Right atrium auricular region (tissue), 2 donors: ENCODE measurements at regions not wholly inside any gene's neighbourhood (a gene's known extent, or its start where the extent isn't known, plus 50 kb on each side); places are given as distances from the start of the nearest gene placed in this dataset.

Source experiments
- DNase-seq: peaks from one replicate; pipeline ENCODE4 v3.0.0-alpha.2; 2019; ENCODE audit warnings: low spot score
- H3K27ac ChIP-seq, 2 donors: fragments of 200-600 bp; sonication (generic); 1 replicate in 1 of 2; 2 replicates in 1 of 2; pipeline ENCODE4 v1.5.1; 2016 to 2019
- H3K27me3 ChIP-seq, 2 donors: fragments of 200-600 bp; sonication (generic); one replicate each; pipeline versions ENCODE4 v1.5.1 to v1.6.0; 2017 to 2019
- H3K36me3 ChIP-seq: fragments of 200-600 bp; sonication (generic); one replicate; pipeline ENCODE4 v1.5.1; 2016
- H3K4me1 ChIP-seq, 2 donors: fragments of 200-600 bp; sonication (generic); one replicate each; pipeline versions ENCODE4 v1.5.1 to v1.6.0; 2017 to 2019
- H3K4me3 ChIP-seq, 2 donors: fragments of 200-600 bp; sonication (generic); 1 replicate in 1 of 2; 2 replicates in 1 of 2; pipeline ENCODE4 v1.5.1; 2017 to 2019; ENCODE audit warnings: mild to moderate bottlenecking in 1 of 2, moderate library complexity in 1 of 2
- H3K9me3 ChIP-seq, 2 donors: fragments of 200-600 bp; sonication (generic); one replicate each; pipeline ENCODE4 v1.5.1; 2019
- CTCF ChIP-seq, 2 donors: fragments of 200-600 bp; sonication (generic); IDR thresholded peaks; one replicate each; pipeline ENCODE4 v1.5.1; 2019; ENCODE audit warnings: antibody characterized with exemption in 2 of 2

GRCh38 chr2:67065046-67065445, 332.1 kb upstream of the ETAA1 start:
- DNase-seq, result no peak
- H3K4me3 ChIP-seq, result no peak overlapping the region
- no peak overlapping the region for H3K27ac ChIP-seq
- H3K9me3 ChIP-seq, result no peaks in the 10 kb centered on the region
- no peaks in the 10 kb centered on the region for H3K27me3 ChIP-seq
- no peak for TF ChIP-seq CTCF (IDR thresholded peaks at IDR 0.05)
- H3K36me3 ChIP-seq, result no peaks in the 10 kb centered on the region
- H3K4me1 ChIP-seq, result no peaks in the 10 kb centered on the region

- Histone ChIP-seq H3K9me3 (no peaks in the 10 kb centered on the region), H3K36me3 (no peaks in the 10 kb centered on the region), H3K27me3 (no peaks in the 10 kb centered on the region), H3K27ac (no peak overlapping the region), H3K4me3 (no peak overlapping the region), H3K4me1 (no peaks in the 10 kb centered on the region)
- DNase-seq, result no peak
- TF ChIP-seq CTCF (IDR thresholded peaks at IDR 0.05), result no peak
Observed at GRCh38 chr2:67066782-67067181, 330.4 kb upstream of the ETAA1 start.

- H3K4me1 ChIP-seq, result no peaks in the 10 kb centered on the region
Observed at GRCh38 chr2:67067656-67068055, 329.5 kb upstream of the ETAA1 start.

GRCh38 chr2:67070826-67071225, 326.3 kb upstream of the ETAA1 start:
- H3K36me3 ChIP-seq, result no peaks in the 10 kb centered on the region
- no peak for TF ChIP-seq CTCF (IDR thresholded peaks at IDR 0.05)
- no peak overlapping the region for H3K4me3 ChIP-seq
- H3K4me1 ChIP-seq, result no peaks in the 10 kb centered on the region
- H3K27me3 ChIP-seq, result no peaks in the 10 kb centered on the region
- no peaks in the 10 kb centered on the region for H3K9me3 ChIP-seq
- DNase-seq, result no peak
- H3K27ac ChIP-seq, result no peak overlapping the region

More at GRCh38 chr2:67067656-67068055, 329.5 kb upstream of the ETAA1 start:
- no peak for TF ChIP-seq CTCF (IDR thresholded peaks at IDR 0.05)
- H3K9me3 ChIP-seq, result no peaks in the 10 kb centered on the region
- H3K36me3 ChIP-seq, result no peaks in the 10 kb centered on the region
- H3K4me3 ChIP-seq, result no peak overlapping the region
- no peaks in the 10 kb centered on the region for H3K27me3 ChIP-seq
- no peak for DNase-seq
- no peak overlapping the region for H3K27ac ChIP-seq

GRCh38 chr2:67075056-67075455, 322.1 kb upstream of the ETAA1 start:
- H3K27me3 ChIP-seq, result no peaks in the 10 kb centered on the region
- no peak for TF ChIP-seq CTCF (IDR thresholded peaks at IDR 0.05)
- no peak overlapping the region for H3K4me3 ChIP-seq
- DNase-seq, result no peak
- H3K27ac ChIP-seq, result no peak overlapping the region
- no peaks in the 10 kb centered on the region for H3K4me1 ChIP-seq
- H3K9me3 ChIP-seq, result peaks cover 0 to 2% of the 10 kb centered on the region in 2 donors
- no peaks in the 10 kb centered on the region for H3K36me3 ChIP-seq

GRCh38 chr2:67075530-67076238, 321.4 kb upstream of the ETAA1 start:
- TF ChIP-seq CTCF (IDR thresholded peaks at IDR 0.05), result no peak
- no peak overlapping the region for H3K27ac ChIP-seq

More at GRCh38 chr2:67075530-67076238, 321.4 kb upstream of the ETAA1 start:
- DNase-seq, result no peak
- Histone ChIP-seq H3K9me3 (peaks cover 0 to 8% of the 10 kb centered on the region in 2 donors), H3K27me3 (no peaks in the 10 kb centered on the region), H3K36me3 (no peaks in the 10 kb centered on the region), H3K4me1 (no peaks in the 10 kb centered on the region), H3K4me3 (no peak overlapping the region)
